ENCODE measurements at regions not wholly inside any gene's neighbourhood (a gene's known extent, or its start where the extent isn't known, plus 50 kb on each side); places are given as distances from the start of the nearest gene placed in this dataset.

DNA sequence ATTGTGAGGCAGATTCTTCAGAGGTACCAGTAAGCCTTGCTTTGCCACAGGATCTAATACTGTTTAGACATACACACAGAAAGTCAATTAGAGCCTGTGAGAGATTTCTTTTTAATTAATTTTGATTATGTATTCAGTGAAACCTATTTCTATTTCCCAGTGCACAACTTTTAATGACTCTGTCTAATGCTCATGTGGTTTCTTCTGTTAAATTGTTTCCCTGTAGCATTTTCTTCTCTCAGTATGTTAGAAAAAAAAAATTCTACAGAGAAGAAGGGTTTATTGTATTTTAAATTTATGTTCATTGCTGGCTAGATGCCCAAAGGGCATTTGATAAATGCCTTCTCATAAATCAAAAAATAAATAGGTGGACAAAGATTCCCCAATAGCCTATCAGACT, 293.7 kb downstream of the C6orf118 start:
- TF ChIP-seq, protein P1, sequence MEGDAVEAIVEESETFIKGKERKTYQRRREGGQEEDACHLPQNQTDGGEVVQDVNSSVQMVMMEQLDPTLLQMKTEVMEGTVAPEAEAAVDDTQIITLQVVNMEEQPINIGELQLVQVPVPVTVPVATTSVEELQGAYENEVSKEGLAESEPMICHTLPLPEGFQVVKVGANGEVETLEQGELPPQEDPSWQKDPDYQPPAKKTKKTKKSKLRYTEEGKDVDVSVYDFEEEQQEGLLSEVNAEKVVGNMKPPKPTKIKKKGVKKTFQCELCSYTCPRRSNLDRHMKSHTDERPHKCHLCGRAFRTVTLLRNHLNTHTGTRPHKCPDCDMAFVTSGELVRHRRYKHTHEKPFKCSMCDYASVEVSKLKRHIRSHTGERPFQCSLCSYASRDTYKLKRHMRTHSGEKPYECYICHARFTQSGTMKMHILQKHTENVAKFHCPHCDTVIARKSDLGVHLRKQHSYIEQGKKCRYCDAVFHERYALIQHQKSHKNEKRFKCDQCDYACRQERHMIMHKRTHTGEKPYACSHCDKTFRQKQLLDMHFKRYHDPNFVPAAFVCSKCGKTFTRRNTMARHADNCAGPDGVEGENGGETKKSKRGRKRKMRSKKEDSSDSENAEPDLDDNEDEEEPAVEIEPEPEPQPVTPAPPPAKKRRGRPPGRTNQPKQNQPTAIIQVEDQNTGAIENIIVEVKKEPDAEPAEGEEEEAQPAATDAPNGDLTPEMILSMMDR (IDR thresholded peaks at IDR 0.05; ENCODE audit: low read depth, low read length, missing control alignments), result no peak
- no peak for DNase-seq (ENCODE audit: low read depth)

DNA sequence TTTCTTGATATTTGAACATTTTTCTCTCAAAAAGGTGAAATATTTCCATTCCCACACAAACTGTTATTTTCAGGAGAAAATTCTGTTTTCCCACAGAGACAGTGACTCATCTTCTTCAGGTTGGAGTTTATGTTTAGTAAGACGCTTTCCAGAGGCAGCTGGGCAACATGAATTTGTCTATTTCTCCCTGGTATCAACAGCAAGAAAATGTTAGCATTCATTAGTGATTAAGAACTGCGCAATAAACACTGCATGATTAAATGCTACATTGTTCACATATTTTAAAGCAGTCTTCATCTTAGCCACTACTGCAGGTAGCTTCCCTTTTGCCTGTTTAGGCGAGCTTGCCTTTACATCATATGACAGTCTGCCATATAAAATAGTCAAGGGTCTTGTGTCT, 295.7 kb downstream of the C6orf118 start:
- DNase-seq (ENCODE audit: low read depth), result no peak
- TF ChIP-seq, protein P1 (IDR thresholded peaks at IDR 0.05; ENCODE audit: low read depth, low read length, missing control alignments), result no peak
- H3K4me3 ChIP-seq (ENCODE audit: low read depth, low read length), result no peak overlapping the region

More for the DNA sequence above, 293.7 kb downstream of the C6orf118 start:
- no peak overlapping the region for H3K4me3 ChIP-seq (ENCODE audit: low read depth, low read length)

GRCh38 chr6:165012183-165012582, 297.2 kb downstream of the C6orf118 start:
- DNase-seq (ENCODE audit: low read depth), result no peak
- H3K4me3 ChIP-seq (ENCODE audit: low read depth, low read length), result no peak overlapping the region
- TF ChIP-seq, protein P1 (IDR thresholded peaks at IDR 0.05; ENCODE audit: low read depth, low read length, missing control alignments), result no peak

DNA sequence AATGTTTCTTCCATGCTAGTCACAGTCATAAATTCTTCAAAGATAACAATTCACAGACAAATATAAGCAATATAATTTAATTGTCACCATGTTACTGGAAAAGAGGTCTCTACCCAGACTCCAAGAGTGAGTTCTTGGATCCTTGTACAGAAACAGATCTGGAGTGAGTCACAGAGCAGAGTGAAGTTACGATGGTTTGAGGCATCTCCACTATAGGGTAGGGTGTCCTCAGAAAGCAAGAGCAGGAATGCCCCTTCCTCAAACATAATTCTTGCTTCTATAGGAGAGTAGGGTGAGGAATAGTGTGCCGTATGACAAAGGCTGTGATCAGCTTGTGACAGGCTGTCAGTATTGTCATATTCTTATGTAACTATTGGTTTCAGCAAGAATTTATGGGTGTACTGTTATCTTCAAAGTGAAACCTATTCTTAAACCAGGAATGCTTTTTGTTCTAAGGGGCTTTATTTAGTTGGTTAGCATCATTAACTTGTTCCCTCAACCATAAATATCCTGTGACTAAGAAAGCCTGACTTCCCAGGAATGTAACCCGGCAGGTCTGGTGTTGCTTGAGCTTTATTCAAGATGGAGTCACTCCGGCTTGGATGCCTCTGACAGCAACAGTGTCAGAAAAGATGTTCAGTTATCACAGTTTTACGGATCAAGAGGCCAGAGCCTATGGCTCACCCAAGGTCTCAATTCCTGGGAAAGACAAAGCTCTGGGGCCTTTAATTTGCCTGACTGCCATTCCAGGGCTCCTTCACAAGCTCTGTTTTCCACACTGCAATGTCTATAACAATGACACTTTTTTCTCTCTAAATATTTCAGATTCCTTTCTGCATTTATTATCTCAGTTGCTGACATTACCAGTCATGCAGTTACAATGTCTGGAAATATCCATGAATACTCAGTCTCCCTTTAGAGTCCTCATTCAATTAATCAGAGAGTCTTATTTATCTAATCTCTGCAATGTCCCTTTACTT, 298.6 kb downstream of the C6orf118 start:
- DNase-seq (ENCODE audit: low read depth), result no peak
- no peak overlapping the region for H3K4me3 ChIP-seq (ENCODE audit: low read depth, low read length)
- TF ChIP-seq, protein P1 (IDR thresholded peaks at IDR 0.05; ENCODE audit: low read depth, low read length, missing control alignments), result no peak

DNA sequence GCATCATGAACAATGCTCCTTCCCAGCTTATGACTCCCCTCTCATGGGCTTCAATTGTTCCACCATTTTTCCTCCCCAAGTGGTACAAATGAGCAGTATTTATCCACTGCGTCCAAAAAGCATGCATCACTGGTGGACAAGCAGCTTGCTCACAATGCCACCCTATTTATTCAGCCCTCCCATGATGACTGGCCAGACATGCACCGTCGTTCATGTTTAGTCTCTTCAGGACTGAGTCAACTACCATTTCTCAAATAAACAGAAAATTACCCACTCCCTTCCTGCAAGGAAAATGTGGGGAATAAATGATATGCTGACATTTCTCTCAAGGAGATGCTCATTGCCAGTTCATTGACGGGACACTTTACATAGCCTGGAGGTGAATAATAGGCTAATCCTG, 300.4 kb downstream of the C6orf118 start:
- H3K4me3 ChIP-seq (ENCODE audit: low read depth, low read length), result no peak overlapping the region
- DNase-seq (ENCODE audit: low read depth), result no peak
- TF ChIP-seq, protein P1 (IDR thresholded peaks at IDR 0.05; ENCODE audit: low read depth, low read length, missing control alignments), result no peak

- no peak overlapping the region for H3K4me3 ChIP-seq (ENCODE audit: low read depth, low read length)
Measured at GRCh38 chr6:165002866-165003265, 306.5 kb downstream of the C6orf118 start.

More at GRCh38 chr6:165002866-165003265, 306.5 kb downstream of the C6orf118 start:
- TF ChIP-seq, protein P1 (IDR thresholded peaks at IDR 0.05; ENCODE audit: low read depth, low read length, missing control alignments), result no peak
- DNase-seq (ENCODE audit: low read depth), result no peak

Data from GM12864 (cell line).